CD4-positive, alpha-beta T cell treated with Interferon alpha-2 for 1 hour (primary cell): ENCODE measurements at regions not wholly inside any gene's neighbourhood (a gene's known extent, or its start where the extent isn't known, plus 50 kb on each side); places are given as distances from the start of the nearest gene placed in this dataset.
"Not testable (repeated sequence)": the region's sequence is repeated elsewhere in the genome, so short reads cannot be mapped to it uniquely, and the experiment has no call there.

ENCODE experiments used
- DNase-seq, 2 donors: peaks; one replicate each; pipeline ENCODE4 v3.0.0-alpha.2; 2020 to 2022

DNA sequence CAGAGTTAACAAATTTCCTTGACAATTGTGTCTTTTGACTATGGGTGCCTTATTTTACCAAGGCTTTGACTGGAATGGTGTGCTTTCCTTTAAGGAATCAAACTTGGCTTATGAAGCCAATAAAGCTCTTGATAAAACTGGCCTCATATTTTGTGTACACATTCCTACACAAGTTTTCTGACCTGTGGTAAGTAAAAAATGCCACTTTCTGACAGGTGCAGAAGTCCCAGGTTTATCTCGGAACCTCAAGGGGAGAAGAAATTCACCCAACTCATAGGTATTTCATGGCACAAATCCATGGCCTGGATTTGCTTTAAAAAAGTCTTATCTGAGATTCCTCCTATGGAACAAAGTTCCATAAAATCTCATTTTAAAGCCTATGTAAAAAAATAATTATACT, 880.6 kb upstream of the LRATD1 start:
- DNase-seq: no peak

- DNase-seq: no peak
These were observed 874.1 kb upstream of the LRATD1 start for GRCh38 chr2:13758412-13758811.

DNA sequence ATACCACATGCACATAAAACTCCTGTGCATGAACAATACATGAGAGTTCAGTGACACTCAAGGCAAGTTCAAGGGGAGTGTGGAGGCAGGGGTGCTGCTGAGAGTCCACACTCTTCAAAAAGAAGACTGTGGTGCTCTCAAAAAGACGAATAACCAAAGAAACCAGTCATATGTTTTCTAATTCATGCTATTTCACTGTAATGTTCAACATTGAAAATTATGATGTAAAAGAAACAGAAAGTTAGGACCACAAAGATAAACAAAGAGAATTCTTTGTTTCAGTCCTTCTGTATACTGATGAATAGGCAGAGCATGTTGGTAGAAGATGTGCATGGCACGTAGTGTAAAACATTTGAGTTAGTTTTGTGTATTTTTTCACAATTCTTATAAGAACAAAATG, 864.2 kb upstream of the LRATD1 start:
- DNase-seq: no peak

DNA sequence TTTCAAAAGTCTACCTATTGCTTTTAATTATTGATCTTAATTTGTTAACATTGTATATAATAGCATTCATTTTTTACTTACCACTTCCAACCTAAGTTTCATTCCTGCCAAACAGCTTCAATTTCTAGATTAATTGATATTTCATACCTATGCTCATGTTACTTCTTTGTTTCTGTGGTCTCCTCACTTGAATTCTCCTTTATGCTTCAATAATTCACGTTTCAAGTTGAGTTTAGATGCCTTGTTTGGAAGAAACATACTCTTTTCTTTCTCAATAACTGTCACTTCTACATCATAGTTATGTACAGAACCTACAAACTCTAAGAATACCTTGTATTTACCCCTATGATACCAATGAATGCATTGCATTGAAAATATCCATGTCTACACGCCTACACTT, 862.2 kb upstream of the LRATD1 start:
- DNase-seq: no peak

DNA sequence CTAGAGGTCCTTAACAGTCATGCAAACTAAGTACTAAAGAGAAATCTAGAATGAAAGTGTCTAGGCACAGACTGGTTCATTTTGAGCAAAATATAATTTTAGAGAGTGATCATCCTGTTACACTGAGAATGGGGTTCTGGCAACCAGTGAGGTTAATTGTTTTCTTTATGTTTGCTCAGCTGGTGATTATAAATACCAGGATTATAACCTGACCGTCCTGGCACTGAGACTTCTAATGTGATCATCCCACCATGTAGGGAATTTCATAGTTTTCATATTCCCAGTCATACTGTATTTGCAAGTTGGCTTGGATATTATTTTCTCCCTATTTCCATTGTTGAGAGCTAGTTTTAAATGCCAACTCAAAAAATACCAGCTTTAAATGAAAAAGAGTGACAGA, 852.5 kb upstream of the LRATD1 start:
- no peak for DNase-seq

GRCh38 chr2:13791019-13791547, 841.4 kb upstream of the LRATD1 start:
- DNase-seq: no peak

- DNase-seq: no peak
These were observed 826.0 kb upstream of the LRATD1 start for GRCh38 chr2:13806539-13806938.

GRCh38 chr2:13813236-13813635, 819.3 kb upstream of the LRATD1 start:
- no peak for DNase-seq

DNA sequence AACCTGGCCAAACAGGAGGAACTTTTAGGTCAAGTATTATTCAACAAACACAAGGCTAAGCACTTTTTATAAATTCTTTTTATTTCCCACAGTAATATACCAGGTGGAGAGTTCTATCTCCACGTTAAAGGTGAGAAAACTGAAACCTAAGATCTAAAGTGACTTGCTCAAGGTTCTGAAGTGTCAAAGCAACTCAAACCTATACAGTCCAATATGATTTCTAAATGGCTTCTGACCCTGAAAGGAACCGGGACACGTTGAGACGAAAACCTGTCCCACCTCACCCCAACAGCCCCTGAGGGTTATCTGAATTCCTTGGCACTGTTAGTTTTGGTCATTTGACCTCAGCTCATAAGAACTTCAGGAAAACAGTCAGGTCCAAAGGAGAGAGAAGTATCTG, 814.5 kb upstream of the LRATD1 start:
- DNase-seq: no peak

DNA sequence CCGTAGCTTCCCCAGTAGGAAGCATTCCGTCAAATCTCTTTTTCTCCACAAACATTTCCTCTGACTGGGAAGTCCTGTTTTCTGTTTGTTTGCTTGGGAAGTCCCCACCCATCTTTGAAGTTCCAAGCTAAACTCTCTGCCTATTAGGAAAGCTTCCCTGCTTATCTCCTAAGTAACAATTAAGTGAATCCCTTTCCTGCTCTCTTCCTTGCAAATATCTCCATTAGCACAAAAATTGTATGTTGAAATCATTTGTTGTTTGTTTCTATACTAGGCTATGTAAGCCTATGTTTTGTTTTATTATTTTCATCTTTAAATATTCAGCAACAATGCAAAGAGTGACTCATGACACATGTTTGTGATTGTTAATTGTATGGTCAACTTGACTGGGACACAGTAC, 812.6 kb upstream of the LRATD1 start:
- no peak for DNase-seq

GRCh38 chr2:13821255-13821880, 811.1 kb upstream of the LRATD1 start:
- no peak for DNase-seq

- DNase-seq: no peak
These were observed 810.2 kb upstream of the LRATD1 start for GRCh38 chr2:13822365-13822764.

DNA sequence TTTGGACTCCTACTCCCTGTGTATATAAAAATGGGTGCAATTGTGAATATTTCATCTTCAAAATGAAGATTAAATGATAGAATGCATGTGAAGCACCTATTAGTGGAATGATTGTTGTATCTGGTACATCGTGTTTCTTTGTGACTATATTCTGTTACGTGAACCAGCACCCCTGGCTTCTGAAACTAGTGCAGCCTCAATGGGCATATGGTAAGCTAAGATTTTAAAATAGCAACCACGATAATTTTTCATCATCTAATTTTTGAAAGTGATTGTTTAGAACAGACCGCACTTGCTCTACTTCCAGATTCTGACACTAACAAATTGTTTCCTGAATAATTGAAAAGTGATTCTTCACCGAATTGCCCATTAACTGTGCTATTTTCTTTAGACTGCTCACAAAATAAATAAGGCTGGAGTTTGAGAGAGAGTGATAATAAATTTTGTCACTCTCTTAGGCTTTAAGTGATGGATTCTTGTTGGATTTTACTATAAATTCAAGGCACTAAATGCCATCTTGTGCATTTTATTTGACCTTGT, 806.1 kb upstream of the LRATD1 start:
- no peak for DNase-seq

GRCh38 chr2:13858626-13859025, 773.9 kb upstream of the LRATD1 start:
- DNase-seq: no peak

DNA sequence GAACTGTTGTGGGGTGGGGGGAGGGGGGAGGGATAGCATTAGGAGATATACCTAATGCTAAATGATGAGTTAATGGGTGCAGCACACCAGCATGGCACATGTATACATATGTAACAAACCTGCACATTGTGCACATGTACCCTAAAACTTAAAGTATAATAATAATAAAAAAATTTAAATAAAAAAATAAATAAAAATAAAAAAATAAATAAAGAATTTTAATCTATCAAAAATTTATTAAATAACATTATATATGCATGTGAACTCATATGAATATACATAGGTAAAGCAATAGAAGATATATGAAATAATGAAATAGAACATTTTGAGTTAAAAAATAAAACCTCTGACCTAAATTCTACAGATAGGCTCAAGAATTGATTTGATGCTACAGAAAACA, 764.2 kb upstream of the LRATD1 start:
- not testable (repeated sequence) for DNase-seq

DNA sequence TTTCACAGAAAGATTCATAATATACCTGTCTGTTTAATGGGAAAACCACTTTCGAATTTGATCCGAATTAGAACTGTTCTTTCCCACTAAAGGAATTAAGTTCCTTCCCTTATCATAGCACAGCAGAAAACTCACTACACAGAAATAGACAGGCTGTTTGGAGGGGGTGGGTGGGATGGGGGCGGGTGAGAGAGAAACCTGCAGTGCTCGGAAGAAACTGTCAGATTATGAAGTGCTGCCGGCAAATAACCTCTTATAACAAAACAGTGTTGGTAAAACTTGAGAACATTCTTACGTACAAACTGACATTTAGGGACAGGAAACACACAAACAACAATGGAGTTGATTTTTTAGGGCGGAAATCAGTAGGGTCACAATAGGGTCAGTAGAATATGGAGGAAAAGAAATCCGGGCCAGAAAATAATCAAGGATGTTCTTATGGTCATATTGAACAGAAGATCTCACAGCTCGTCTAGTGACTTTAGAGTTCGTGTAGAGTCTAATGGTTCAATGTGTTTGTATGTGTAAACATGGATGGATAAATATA, 756.0 kb upstream of the LRATD1 start:
- no peak for DNase-seq

GRCh38 chr2:13877571-13877970, 754.9 kb upstream of the LRATD1 start:
- no peak for DNase-seq

- no peak for DNase-seq
These were observed 748.1 kb upstream of the LRATD1 start for GRCh38 chr2:13884291-13884976.

- DNase-seq: no peak
These were observed 731.0 kb upstream of the LRATD1 start for GRCh38 chr2:13901526-13901925.

DNA sequence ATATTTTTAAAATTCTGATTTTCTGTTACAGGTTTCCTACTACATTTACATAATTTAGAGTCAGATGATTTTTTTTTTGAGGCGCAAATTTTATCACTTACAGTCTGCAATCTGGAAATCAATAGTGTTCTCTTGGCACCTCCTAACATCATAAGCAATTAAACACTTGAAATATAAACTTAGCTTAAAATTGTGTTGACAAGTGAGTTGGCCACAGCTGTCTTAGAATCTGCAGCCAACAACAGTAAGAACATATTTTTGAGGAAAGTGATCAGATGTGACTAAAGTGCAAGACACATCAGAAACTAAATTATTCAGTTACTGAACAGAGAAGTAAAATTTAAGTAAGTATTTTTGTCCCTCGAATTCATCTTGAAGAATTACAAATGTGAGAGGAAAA, 726.7 kb upstream of the LRATD1 start:
- DNase-seq: no peak

GRCh38 chr2:13916066-13916465, 716.5 kb upstream of the LRATD1 start:
- no peak for DNase-seq

GRCh38 chr2:13917958-13918357, 714.6 kb upstream of the LRATD1 start:
- no peak for DNase-seq

GRCh38 chr2:13919981-13920382, 712.5 kb upstream of the LRATD1 start:
- DNase-seq: no peak

- no peak for DNase-seq
These were observed 711.3 kb upstream of the LRATD1 start for GRCh38 chr2:13921245-13921644.
